ENCODE measurements at regions not wholly inside any gene's neighbourhood (a gene's known extent, or its start where the extent isn't known, plus 50 kb on each side); places are given as distances from the start of the nearest gene placed in this dataset.

DNA sequence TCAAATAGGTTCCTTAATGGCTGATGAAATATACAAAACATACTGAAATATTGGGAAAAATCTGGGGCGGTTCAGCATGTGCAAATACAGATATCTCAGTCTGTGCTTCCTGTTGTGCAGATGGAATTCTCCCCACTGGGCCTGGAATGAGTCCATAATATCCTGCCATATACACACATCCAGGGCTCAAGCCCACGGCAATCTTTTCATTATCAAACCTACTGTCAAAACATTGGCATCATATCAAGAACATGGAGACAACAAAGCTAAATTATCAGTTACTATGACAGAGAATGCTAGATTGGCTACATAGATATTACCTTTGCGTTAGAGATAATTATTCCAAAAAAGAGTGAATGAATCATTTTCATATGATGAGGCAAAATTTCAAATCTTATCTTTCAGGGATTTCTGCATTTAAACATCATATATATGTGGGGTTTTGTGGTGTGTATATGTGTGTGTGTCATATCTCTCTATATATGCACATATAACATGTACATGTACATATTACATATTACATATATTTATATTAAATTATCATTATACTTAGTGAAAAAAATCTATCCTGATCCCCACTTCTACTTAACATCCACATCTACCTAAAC lies 713.3 kb downstream of the GBE1 start:
- TF ChIP-seq, protein P1, sequence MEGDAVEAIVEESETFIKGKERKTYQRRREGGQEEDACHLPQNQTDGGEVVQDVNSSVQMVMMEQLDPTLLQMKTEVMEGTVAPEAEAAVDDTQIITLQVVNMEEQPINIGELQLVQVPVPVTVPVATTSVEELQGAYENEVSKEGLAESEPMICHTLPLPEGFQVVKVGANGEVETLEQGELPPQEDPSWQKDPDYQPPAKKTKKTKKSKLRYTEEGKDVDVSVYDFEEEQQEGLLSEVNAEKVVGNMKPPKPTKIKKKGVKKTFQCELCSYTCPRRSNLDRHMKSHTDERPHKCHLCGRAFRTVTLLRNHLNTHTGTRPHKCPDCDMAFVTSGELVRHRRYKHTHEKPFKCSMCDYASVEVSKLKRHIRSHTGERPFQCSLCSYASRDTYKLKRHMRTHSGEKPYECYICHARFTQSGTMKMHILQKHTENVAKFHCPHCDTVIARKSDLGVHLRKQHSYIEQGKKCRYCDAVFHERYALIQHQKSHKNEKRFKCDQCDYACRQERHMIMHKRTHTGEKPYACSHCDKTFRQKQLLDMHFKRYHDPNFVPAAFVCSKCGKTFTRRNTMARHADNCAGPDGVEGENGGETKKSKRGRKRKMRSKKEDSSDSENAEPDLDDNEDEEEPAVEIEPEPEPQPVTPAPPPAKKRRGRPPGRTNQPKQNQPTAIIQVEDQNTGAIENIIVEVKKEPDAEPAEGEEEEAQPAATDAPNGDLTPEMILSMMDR (IDR thresholded peaks at IDR 0.05): no peak
- TF ChIP-seq POLR2A (IDR thresholded peaks at IDR 0.05): no peak
- TF ChIP-seq EP300 (IDR thresholded peaks at IDR 0.05; ENCODE audit: low read depth): no peak
